HG02678 (cell line): ENCODE measurements at regions not wholly inside any gene's neighbourhood (a gene's known extent, or its start where the extent isn't known, plus 50 kb on each side); places are given as distances from the start of the nearest gene placed in this dataset.

ENCODE experiments used
- ATAC-seq: cut with Tn5 transposase; IDR thresholded peaks from one replicate; pipeline ENCODE4 v1.9.1; 2021; ENCODE audit warnings: mild to moderate bottlenecking, moderate library complexity; ENCODE audit not compliant: unreplicated experiment

GRCh38 chr5:163619951-163620350 is 114.5 kb downstream of the MAT2B start:
- ATAC-seq: no peak

- ATAC-seq: no peak
Observed at GRCh38 chr5:163622799-163623198, 117.4 kb downstream of the MAT2B start.

GRCh38 chr5:163623524-163623923 is 118.1 kb downstream of the MAT2B start:
- ATAC-seq: no peak

DNA sequence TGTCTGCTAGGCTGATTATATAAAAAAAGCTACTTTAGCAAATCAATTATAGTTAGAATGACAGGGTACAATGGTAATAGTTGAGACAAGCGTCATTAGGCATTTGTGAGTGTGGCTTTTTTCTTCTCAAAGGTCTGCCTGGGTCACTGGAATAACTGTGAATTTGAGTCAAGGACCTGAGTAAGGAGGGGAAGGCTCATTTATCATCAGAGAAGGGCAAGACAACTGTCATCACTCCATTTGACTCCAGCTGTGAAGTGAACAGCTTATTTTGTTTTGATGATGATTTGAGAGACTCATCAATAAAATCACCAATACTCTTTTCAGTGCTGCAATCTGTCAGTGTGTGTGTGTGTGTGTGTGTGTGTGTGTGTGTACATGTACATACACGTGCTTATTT is 118.6 kb downstream of the MAT2B start:
- no peak for ATAC-seq

GRCh38 chr5:163624431-163624830 is 119.0 kb downstream of the MAT2B start:
- ATAC-seq: no peak

GRCh38 chr5:163626904-163627434 is 121.5 kb downstream of the MAT2B start:
- no peak for ATAC-seq

GRCh38 chr5:163631856-163632255 is 126.4 kb downstream of the MAT2B start:
- no peak for ATAC-seq

DNA sequence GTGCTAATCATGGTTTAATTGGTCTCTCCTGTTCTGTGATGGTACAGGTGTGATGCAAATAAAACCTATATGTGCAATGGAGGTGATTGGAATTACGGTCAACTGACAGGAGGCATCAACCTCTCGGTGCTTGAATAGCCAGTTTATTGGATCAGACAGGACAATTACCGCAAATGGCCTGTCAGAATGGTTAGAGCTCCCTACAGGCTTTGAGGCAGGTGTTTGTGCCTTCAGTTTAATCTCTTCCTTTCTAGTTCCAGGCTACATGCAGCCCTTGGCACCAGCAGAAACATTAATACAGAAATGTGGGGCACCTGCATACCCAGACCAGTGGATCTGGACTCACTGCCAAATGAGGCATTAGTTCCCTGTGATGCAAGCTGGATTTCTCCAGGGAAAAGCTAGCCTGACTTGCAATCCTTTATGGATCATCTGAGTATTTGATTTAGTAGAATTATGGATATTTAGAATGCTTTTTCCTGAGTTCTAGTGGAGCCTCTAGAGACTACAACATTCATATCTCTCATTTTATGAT is 128.6 kb downstream of the MAT2B start:
- no peak for ATAC-seq

DNA sequence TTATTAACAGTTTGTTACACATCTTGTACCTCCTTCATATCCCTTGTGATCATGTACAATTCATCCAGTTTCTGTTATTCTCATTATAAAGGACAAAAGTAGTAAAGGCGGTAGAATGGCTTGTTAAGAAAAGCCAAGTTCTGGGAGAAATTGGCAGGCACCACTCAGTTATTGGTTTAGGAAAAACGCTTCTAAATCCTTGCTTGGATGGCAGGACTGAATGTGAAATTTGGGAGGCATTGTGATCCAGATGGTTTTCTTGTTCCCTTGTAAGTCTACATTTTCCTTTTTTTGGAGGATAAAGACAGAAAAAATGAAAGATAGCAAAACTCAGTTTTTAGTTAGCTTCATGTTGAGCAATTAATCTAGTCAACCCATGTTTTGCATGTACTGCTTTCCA is 130.2 kb downstream of the MAT2B start:
- ATAC-seq: no peak

- no peak for ATAC-seq
Observed at GRCh38 chr5:163642904-163643303, 137.5 kb downstream of the MAT2B start.

DNA sequence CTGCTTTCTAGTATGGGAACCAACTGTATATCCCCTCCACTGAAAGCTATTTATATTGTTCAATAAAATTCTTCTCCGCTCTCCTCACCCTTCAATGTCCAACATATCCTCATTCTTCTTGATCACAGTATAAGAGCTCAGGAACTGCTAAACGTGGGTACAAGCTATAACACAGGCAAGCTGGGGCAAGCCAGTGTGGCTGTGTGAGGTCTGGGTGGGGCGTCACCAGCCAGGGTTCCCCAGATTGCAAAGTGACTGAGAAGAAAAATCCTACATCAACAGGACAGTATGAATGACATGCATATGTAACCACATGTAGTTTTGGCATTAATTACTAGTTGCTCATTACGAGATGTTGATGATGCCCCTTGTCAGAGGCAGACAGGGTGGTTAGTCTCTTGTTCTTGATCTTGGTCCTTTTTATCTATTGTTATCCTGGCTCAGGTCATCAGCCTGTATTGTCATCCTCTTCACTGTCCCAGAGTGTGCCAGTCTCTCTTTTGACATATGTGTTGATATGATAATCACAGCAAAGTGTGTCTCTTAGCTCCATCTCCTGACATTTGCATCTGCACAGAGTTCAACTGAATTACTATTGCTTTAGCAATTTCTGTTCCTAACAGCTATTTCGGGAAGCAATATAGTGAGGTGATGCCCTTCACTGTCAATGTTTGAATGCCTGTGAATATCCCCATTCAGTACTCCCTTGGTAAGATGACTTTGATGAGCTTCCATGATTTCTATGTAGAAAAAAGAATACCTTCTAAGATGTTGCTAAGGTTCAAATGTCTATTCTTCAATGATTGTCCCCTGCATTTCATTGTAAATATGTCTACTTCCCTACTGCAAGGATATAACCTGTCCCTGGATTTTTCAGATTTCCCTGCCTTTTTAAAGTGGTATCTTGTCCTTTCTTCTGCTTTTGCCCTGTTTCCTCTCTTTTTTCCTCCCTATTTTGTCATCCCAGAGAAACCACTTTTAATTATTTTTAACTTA is 140.3 kb downstream of the MAT2B start:
- no peak for ATAC-seq

GRCh38 chr5:163649514-163649913 is 144.1 kb downstream of the MAT2B start:
- no peak for ATAC-seq

- no peak for ATAC-seq
Observed at GRCh38 chr5:163653526-163653925, 148.1 kb downstream of the MAT2B start.

- no peak for ATAC-seq
Observed at GRCh38 chr5:163658702-163659567, 153.5 kb downstream of the MAT2B start.

DNA sequence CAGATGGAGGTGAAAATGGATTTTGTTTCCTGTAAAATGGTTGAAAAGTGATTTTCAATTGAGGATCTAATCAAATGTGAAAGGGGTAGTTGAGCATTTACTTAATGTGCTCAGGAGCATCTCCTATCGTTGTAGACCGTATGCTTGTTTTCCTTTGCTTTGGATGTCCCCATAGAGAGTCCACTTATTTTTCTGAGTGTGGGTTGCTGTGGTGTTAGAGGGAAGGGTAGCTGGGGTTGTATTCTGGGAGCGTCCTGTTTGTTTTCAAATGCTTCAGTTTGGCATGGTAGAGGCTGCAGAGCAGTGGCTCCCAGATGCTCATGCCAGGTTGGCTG is 154.1 kb downstream of the MAT2B start:
- no peak for ATAC-seq

DNA sequence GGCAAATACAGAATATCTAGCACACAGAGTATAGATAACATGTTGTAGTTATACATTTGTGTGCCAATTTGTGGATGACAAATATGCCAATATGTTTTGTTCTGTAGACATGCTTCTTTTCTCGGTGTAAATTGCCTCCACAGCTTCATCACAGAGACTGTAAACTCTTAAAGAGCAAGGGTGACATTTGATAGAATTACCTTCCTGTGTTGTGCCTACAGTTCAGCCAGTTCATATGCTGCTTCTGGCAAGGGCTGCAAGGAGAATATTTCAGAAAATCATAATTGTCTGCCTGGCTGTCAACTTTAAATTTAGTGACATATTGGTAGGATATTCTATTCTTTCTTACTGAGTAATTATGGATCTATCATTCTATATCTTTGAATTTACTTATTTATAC is 155.1 kb downstream of the MAT2B start:
- no peak for ATAC-seq

DNA sequence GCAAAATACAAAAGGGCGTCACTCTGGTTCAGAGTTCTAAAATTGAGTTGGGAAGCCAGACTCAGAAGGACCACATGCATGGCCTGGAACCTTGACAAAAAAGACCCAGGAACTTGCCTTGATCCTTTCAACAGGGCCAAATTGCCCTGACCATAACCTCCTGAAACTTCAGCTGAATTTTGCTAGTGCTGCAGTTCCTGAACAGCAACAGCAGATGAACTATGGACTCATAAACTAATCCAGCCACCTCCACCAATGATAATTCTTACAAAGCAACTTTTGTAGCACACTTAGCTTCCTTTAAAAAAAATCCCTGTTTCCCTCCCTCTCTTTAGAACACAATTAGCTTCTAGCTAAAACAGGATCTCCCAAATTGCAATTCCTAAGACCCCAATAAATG is 155.9 kb downstream of the MAT2B start:
- ATAC-seq: no peak

DNA sequence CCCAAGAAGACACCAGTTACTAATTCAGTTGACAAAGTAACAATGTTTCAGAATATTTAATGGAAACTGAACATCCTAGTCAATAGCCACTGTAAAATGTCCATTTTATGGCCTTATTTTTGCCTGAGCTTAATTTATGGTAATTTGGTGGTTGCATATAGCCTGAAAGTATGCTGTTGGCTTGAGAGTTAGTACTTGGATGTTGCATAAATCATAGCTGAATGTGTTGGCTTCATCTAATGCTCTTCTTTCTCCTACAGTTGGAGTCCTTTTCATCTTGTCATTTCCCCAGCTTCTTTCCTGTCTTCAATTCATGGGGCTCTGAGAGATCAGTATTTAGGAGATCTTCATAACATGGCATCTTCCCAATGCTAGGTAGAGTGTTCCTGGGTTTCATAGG is 164.6 kb downstream of the MAT2B start:
- ATAC-seq: no peak

DNA sequence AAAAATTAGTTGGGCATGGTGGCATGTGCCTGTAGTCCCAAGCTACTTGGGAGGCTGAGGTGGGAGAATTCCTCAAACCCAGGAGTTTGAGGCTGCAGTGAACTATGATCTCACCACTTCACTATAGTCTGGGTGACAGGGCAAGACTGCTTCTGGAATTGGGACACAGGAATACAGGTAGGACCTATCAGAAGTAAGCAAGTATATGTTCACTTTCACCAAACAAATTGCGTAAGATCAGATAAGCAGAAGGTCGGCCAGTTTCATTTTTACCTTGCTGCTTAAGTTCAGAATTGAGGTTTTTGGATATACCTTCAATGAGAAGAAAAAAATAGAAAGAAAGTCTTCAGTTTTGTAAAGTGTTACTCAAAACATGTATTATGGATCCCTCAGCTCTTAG is 171.7 kb downstream of the MAT2B start:
- no peak for ATAC-seq

GRCh38 chr5:163682234-163682633 is 176.8 kb downstream of the MAT2B start:
- no peak for ATAC-seq

DNA sequence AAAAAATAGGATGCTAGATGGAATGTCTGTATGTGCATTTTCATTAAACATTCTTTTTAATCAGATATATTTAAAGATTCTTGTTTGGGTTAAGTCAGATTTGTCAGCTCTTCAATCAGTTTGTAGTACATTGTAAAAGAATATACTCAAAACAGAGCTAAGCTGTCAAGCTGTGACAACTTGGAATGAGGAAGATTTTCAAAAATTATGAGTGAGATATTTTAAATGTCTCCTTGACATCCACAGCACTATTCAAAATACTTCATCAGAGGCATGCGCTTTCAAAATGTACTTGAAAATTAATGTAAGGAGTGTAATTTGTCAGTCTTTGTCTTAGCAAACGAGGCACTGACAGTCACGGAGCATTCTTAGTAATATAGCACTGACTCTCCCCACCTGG is 182.0 kb downstream of the MAT2B start:
- no peak for ATAC-seq
